GM10248 (cell line): ENCODE measurements at regions not wholly inside any gene's neighbourhood (a gene's known extent, or its start where the extent isn't known, plus 50 kb on each side); places are given as distances from the start of the nearest gene placed in this dataset.

Source experiments
- CTCF ChIA-PET: fragments of 300-600 bp; sonication (Branson Sonifier 250); formaldehyde crosslinking; extraction: SDS; loops from one replicate; lab custom pipeline; 2021; ENCODE audit warnings: antibody characterized with exemption; lab: Yijun Ruan, JAX
- POLR2A ChIA-PET: fragments of 350-650 bp; sonication (Branson Sonifier 250); formaldehyde crosslinking; extraction: SDS; loops from one replicate; lab custom pipeline; 2020; ENCODE audit warnings: antibody characterized with exemption; lab: Yijun Ruan, JAX
- DNase-seq: peaks from one replicate; pipeline ENCODE4 v3.0.0; 2012; ENCODE audit errors: extremely low spot score
- CTCF ChIP-seq: IDR thresholded peaks from 2 replicates; pipeline ENCODE4 v1.5.1; 2012; ENCODE audit warnings: mild to moderate bottlenecking, low read depth; ENCODE audit errors: extremely low read depth, missing control alignments, control extremely low read depth

- DNase-seq, result no peak
- ChIA-PET POLR2A (no interaction called here), CTCF (interaction anchor here (1.8 kb wide), 1 partner anchor 10 kb away, joined by 12 read pairs; no protein-coding TSS in a partner anchor)
- no peak for TF ChIP-seq CTCF
These were observed 132.8 kb downstream of the SLIT2 start for GRCh38 chr4:20384456-20384855.

GRCh38 chr4:20386001-20386740, 134.5 kb downstream of the SLIT2 start:
- ChIA-PET POLR2A (no interaction called here), CTCF (interaction anchor here (0.9 to 1.8 kb wide), 5 partner anchors 8 to 23 kb away, joined by 3 to 12 read pairs (median 3); no protein-coding TSS in a partner anchor)
- DNase-seq, result no peak
- no peak for TF ChIP-seq CTCF

GRCh38 chr4:20386906-20387305, 135.2 kb downstream of the SLIT2 start:
- POLR2A ChIA-PET, result no interaction called here
- CTCF ChIA-PET, result interaction anchor here (0.9 to 1.5 kb wide), 4 partner anchors 9 to 22 kb away, joined by 3 to 7 read pairs (median 3); no protein-coding TSS in a partner anchor
- no peak for TF ChIP-seq CTCF
- DNase-seq, result no peak

GRCh38 chr4:20391198-20391597, 139.5 kb downstream of the SLIT2 start:
- TF ChIP-seq CTCF, result no peak
- no peak for DNase-seq
- POLR2A ChIA-PET, result no interaction called here
- CTCF ChIA-PET, result no interaction called here

- CTCF ChIA-PET, result no interaction called here
- POLR2A ChIA-PET, result no interaction called here
- no peak for TF ChIP-seq CTCF
- DNase-seq, result no peak
These were observed 140.2 kb downstream of the SLIT2 start for GRCh38 chr4:20391912-20392311.

- CTCF ChIA-PET, result interaction anchor here (0.9 to 3.2 kb wide), 5 partner anchors 8 to 291 kb away, joined by 3 to 18 read pairs (median 3); no protein-coding TSS in a partner anchor
- POLR2A ChIA-PET, result no interaction called here
These were observed 141.9 kb downstream of the SLIT2 start for GRCh38 chr4:20393486-20394100.

More at GRCh38 chr4:20393486-20394100, 141.9 kb downstream of the SLIT2 start:
- DNase-seq, result no peak
- TF ChIP-seq CTCF, result no peak
